HG02571 (cell line): ENCODE measurements at regions not wholly inside any gene's neighbourhood (a gene's known extent, or its start where the extent isn't known, plus 50 kb on each side); places are given as distances from the start of the nearest gene placed in this dataset.
"Not testable (repeated sequence)": the region's sequence is repeated elsewhere in the genome, so short reads cannot be mapped to it uniquely, and the experiment has no call there.

ENCODE experiments used
- ATAC-seq: cut with Tn5 transposase; IDR thresholded peaks from one replicate; pipeline ENCODE4 v1.9.1; 2021; ENCODE audit warnings: mild to moderate bottlenecking, moderate library complexity; ENCODE audit not compliant: unreplicated experiment

DNA sequence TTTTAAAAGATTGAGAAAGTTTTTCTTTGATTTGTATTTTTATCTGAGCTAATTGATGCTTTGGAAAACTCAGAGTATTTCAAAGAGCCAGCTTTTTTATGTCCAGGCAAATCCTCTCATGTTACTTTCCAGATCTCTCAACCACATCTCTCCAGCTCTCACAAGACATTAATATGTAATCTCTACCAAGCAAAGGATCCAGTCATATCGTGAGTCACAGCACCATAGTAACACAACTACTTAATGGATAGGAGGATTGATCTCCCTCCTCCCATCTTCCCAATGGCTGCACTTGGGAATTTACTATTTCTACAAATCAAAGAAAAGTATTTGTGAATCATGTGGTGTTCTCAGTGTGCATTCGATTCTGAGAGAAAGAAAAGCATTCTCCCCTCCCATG lies 63.3 kb downstream of the POU4F1 start:
- no peak for ATAC-seq

DNA sequence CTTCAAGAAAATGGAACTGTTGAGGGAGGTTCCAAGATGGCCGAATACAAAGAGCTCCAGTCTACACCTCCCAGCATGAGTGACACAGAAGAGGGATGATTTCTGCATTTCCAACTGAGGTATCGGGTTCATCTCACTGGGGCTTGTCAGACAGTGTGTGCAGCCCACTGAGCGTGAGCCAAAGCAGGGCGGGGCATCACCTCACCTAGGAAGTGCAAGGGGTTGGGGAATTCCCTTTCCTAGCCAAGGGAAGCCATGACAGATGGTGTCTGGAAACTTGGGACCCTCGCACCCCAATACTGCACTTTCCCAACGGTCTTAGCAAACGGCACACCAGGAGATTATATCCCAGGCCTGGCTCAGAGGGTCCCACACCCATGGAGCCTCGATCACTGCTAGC lies 77.3 kb downstream of the POU4F1 start:
- ATAC-seq = not testable (repeated sequence)

DNA sequence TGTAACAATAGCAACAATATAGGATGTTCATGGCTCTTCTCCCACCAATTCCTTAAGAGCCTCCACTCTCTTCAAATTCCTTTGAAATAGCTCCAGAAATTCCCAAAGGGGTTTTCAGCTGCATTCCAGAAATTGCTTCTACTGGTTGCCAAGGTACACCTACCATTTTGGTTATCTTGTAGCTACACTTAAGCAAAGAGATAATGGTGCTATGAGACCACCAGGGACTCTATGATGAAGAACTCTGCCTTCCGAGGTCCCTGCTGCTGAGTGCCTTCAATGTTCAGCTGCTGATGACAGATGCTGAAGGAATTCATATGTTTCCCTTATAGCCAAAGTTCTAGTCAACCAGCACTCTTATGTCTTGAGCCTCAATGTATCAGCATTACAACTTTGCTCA lies 78.4 kb downstream of the POU4F1 start:
- no peak for ATAC-seq

DNA sequence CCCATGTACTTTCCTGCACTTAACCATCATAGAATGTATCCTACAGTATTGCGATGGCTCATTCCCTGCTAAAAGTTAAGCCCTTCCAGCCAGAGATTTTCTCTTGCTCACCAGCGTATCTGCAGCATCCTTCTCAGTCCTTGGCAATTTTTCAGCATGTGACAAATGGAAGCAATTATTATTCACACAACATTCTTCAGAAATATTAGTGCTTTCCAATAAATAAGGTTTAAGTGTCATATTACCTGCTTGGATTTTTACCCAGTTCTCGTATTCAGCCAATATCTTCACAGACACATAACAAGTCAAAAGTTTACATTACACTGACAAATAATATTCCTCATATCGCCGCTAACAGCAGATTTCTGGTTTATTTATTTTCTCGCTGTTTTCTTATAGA lies 82.3 kb downstream of the POU4F1 start:
- ATAC-seq = no peak

DNA sequence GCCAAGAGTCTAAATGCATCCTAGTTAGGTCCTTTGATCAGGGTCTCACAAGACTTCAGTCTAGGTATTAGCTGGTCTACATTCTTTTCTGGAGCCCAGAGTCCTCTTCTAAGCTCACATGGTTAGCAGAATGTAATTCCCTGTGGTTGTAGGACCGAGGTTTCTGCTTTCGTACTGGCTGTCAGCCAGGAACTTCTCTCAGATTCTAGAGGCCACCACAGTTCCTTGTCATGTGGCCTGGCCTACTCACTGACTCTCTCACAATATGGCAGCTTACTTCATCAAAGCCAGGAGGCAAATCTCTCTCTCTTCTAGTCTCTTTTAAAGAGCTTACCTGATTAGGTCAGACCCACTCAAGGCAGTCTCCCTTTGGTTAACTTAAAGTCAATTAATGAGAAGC lies 82.9 kb downstream of the POU4F1 start:
- ATAC-seq = no peak

DNA sequence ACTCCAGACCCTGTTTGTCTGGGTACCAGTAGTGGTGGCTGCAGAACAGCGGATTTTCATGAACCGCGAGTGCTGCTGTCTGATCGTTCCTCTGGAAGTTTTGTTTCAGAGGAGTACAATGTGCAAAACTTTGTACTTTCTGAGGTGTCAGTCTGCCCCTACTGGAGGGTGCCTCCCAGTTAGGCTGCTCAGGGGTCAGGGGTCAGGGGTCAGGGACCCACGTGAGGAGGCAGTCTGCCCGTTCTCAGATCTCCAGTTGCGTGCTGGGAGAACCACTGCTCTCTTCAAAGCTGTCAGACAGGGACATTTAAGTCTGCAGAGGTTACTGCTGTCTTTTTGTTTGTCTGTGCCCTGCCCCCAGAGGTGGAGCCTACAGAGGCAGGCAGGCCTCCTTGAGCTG lies 84.9 kb downstream of the POU4F1 start:
- not testable (repeated sequence) for ATAC-seq

DNA sequence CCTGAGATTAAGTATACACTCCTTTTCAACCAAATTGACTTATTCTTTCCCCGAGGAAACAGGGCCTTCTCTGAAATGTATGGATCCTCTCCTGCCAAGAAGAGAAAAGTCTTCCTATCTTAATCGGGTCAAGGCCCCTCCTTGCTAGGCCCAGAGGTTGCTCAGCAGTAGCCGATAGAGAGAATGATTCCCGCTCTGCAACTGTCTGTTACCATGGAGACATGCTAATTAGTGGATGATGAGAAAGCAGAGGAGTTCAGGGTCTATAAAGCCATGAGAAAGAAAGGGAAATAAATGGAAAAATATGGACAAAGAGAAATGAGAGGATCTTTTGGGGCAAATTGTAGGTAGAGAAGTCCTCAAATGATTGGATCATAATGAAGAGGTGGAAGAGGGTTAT lies 103.5 kb downstream of the POU4F1 start:
- ATAC-seq = no peak

DNA sequence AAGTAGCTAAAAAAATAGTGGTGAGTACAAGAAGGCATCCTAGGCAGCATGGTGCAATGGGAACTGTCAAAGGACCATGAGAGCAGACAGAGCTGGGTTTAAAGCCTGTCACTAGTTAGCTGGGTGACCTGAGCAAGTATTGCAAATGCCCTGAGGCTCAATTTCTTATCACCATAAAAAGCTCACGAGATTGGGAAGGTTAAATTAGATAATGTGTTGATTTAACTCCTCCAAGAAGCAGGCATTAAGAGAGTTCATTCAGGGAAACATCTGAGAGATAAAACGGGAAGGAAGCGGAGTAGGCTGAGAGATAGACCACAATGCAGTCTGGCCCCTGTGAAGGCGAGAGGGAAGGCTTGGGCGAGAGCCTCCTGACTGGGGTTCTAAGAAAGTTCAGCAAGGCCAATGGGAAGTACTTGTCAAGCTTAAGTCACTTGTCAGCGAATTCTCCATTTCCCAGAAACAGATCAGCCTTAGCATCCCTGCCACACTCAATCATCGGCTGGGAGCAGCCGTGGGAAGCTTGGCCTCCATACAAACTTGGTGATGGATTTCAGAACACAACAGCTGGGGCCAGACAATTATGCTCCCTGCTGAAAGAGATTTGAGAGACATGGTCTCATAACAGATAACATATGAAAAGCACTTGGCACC lies 105.5 kb downstream of the POU4F1 start:
- no peak for ATAC-seq

DNA sequence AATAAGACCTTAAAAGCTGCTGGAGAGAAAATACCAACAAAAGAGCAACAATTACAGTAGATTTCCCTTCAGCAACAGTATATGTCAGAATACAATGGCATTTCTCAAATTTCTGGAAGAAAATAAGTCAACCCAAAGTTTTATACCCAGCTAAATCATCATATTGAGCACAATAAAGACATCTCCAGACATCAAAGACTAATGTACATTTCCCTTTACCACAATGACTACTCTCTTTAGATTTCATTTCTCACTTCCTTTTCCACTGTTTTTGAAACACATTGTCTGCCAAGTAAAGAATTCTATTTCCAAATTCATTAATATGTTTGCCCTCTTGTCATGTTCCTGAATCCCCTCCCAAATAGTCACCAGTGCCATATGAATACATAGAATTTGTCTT lies 111.4 kb downstream of the POU4F1 start:
- ATAC-seq = no peak

DNA sequence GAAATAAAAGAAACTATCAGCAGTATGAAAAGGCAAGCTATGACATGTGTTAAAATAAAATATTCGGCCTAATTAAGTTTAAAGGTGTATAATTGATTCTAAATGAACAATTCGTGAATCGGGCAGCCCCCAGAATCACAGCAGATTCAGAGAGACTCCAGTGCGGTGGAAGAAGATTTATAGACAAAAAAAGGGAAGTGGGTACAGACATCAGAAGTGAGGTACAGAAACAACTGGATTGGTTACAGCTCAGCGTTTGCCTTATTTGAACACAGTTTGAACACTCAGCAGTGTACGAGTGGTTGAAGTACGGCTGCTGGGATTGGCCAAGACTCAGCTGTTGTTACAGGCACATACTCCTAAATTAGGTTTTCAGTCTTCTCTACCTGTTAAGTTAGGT lies 113.1 kb downstream of the POU4F1 start:
- not testable (repeated sequence) for ATAC-seq

DNA sequence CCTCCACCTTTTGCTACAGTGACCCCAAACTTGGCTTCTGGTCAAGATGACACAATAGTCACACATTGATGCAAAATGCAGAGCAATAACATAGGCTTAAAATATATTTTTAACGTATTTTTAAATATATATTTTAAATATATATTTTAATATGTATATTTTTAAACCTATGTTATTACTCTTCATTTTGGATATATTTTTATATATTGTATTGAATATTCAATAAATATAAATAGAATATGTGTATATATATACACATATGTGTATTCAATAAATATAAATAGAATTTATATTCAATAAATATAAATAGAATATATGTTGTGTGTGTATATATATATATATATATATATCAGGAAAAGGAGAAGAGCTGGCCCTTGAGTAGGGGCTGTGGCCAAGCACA lies 115.6 kb downstream of the POU4F1 start:
- no peak for ATAC-seq

DNA sequence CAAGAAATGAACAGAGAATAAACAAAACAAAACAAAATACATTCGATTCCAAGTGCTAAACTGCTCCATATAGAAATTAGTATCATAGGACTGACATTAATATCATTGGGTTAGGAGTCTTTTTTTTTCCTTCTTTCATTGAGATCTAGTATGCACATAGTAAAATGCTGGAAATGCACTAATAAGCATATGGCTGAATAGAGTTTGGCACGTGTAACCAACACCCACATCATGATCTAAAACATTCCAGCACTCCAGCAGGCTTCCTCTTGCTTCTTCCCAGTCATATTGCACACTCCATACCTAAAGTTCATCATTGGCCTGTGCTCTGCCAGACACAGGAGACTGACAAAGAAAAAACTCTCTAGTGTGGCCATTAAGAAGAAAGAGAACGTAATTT lies 117.5 kb downstream of the POU4F1 start:
- ATAC-seq = no peak

DNA sequence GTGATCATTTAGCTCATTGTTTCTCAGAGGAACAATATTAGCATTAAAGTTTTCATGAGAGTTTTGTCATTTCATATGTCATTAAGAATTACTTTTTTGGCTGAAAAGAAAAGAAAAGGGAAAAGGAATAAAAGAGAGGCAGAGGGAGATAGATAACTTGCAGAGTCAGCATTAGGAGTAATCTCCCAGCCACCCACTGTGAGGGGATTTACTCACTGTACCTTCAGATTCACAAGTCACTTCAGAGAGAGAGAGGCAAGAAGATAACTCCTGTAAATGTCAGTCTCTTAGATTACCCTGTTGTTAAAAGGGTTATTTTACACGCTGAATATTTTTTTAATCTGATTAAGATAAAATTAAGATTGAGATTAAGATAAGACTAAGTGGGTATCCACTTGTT lies 125.2 kb downstream of the POU4F1 start:
- no peak for ATAC-seq

DNA sequence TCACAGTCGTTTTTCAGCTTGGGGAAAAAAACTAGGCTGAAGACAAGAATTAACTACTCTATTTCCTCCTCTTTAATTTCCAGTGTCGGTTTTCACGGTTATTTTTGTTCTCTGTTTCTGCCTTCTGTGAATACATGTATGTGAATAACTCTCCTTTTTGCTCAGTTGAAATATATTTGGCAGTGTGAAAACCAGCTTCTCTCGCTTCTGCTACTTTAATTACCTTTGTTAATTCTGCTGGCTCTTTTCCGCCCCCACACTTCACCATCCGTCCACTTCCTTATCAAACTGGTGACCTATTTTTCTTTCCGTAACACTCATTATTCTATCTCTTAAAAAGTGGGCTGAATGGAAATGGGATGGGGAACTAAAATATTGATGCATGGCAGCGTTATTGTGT lies 126.4 kb downstream of the POU4F1 start:
- no peak for ATAC-seq

DNA sequence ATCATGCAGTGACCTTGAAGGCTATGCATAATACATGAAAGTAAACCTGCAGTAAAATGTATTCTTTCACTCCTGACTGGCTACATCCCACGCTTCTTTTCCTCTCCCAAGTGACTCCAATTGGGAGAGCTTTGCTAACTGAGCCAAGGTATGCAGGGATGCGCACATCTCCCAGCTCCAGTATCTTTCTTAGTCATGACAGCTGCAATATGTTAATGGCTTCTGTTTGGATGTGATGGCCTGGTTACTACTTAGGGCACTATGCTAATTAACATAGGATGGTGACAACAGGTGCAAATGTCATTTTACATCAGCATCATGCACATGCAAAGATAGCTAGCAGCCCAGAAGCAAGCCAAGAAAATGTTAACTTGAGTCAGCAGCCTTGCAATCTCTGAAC lies 134.7 kb downstream of the POU4F1 start:
- no peak for ATAC-seq

DNA sequence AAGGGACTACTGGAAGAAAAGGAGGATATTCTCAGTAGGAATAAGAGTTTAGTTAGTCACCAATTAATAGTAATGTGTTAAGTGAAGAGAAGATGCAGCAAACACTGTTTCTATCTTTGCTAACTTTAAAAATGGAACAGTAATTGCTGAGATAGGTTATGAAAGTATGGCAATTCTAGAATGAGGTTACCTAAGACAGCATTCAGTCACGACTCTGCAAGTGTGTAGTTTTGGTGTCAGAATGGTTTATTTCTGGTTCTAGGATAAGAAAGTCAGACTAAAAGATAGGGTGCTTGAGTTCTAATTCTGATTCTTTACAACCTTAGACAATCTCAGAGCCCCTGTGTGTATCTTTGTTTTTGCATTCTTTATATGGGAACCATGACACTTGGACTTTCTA lies 138.1 kb downstream of the POU4F1 start:
- no peak for ATAC-seq

DNA sequence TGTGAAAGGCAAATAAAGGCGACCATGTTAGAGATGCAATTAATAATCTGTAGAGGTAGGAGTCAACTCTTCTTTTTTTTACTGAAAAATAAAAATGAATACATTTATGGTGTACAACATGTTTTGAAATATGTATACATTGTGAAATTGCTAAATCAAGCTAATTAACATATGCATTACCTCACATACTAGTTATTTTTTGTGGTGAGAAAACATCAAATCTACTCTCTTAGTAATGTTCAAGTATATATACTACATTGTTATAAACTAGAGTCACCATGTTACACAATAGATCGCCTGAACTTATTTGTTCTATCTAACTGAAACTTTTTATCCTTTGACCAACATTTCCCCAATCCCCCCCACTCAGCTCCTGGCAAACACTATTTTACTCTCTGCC lies 143.2 kb downstream of the POU4F1 start:
- no peak for ATAC-seq

DNA sequence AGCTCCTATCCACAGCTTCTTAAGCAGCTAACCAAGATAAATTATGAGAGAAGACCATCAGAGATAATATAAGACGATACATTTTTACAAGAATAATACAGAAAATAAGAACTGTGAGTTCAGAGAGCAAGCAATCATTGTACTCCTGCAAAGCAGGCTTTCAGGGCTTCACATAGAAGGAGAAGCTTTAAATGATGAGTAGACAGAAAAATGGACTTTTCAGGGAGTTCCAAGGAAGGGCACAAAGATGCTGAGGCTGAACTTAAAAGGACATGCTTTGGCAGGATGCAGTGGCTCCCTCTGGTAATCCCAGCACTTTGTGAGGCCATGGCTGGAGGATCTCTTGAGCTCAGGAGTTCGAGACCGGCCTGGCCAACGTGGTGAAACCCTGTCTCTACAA lies 159.5 kb downstream of the POU4F1 start:
- no peak for ATAC-seq

DNA sequence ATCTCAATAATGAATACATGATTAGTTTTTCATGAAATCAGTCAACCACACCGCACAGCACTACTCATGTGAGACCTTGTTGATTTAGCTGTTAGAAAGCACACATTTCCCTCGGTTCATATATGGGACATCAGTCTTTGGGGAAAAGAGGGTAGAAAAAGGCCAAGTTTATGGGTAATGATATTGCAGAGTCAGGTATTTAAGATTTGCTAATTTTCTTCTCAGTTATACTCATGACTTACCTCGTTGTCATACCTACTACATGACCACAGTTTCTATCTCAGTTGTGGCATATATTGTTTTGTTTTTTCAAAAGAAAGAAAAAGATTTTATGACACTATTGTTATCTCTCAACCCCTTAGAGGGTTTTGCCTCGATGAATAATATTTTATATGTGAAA lies 165.6 kb downstream of the POU4F1 start:
- no peak for ATAC-seq

DNA sequence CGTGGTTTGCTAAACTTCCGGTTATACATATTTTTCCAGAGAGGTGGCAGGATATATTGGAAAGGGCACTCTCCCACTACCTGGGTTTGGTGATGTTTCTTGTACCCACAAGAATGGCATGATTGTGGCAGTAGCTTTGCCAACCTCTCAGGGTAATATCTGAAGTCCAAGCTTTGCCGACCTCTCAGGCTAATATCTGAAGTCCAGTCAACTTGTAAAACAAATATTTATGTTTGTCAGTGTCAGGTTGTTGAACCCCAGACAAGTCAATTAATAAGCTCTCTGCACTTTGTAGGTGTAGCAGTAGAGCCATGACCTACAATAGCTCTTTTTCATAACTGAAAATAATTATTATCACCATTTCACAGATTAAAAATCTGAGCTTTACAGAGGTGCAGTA lies 167.0 kb downstream of the POU4F1 start:
- no peak for ATAC-seq

DNA sequence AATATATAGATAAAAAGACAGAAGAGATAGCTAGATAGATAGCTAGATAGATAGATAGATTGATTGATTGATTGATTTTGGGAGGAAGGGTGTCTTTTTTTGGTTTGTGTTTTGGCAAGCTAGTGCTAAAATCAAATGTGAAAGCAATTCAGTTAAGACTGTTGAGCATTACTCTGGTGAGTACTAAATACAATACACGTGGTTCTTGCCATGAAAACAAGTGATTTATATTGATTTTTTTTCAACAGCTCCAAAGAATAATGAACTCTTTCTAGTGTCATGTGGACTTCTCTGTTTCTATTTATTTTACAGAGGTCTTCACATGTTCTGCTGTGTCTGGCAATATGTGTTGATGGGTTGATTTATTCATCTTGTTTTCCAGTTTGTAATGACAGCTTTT lies 172.0 kb downstream of the POU4F1 start:
- ATAC-seq = no peak

DNA sequence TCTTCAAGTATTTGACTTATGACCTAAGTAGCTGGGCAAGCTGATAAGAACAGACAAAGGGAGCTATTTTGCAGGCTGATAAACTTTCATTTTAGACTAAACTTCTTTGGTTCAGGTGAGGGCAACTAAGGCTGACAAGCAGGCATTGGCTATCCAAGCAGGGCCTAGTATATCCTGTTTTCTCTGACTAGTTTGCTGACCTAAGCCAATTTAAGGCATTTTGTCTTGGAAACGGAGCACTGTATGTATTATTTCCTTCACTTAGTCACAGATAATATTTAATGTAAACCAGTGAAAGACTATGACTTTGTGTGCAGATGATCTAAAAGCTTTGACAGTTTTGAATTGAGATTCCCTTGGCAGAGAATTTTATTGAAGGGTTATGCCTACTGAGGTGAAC lies 172.5 kb downstream of the POU4F1 start:
- no peak for ATAC-seq

DNA sequence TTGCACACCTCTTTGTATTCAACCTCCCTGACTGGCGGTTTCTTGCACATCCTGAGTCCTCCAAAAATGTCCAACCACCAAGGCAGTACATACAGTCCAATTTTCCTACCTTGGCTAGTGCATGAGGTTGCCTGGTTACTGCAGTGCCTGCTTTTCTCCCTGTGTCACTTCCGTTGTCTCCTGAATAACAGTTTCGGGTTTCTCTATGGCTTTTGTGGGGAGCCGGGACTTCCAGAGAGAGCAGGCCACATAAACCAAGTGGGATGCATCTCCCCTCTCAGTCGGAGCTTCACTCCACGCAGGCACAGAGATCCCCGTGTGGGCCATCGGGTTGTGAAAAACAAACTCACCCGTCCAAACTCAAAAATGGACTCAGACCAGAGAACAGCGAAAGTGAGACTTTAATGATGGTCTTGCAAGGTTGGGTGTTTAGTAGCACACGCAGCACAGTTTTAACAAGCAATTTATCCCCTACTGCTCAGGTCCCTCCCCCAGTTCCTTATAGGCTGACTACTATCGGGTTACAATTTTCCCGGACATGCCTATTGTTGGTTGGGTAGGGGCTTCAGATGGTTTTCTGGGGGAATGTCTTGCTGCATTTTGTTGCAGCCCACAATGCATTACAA lies 173.1 kb downstream of the POU4F1 start:
- ATAC-seq = no peak
